GM18868 (cell line): ENCODE measurements at regions not wholly inside any gene's neighbourhood (a gene's known extent, or its start where the extent isn't known, plus 50 kb on each side); places are given as distances from the start of the nearest gene placed in this dataset.

Source experiments
- ATAC-seq: cut with Tn5 transposase; IDR thresholded peaks from one replicate; pipeline ENCODE4 v1.9.1; 2021; ENCODE audit warnings: mild to moderate bottlenecking, moderate library complexity; ENCODE audit not compliant: unreplicated experiment

DNA sequence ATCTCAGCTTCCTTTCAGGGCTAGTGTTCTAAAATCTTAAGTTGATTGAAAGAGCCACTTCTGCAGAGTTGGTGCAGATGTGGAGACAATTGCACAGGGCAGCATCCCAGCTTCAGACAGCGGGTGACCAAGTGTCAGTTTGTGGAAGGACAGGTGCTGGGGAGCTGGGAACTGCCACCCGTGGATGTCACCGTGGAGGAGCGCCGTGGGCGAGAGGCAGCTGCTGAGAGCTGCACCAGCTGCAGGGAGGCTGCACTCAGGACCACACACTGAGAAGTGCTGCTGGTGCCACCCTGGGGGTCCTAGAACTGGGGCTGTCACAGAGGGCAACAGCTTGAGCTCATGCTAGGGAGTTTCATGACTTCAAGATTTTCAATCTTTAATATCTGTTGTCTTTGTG is 543.0 kb upstream of the FZD8 start:
- ATAC-seq: no peak

DNA sequence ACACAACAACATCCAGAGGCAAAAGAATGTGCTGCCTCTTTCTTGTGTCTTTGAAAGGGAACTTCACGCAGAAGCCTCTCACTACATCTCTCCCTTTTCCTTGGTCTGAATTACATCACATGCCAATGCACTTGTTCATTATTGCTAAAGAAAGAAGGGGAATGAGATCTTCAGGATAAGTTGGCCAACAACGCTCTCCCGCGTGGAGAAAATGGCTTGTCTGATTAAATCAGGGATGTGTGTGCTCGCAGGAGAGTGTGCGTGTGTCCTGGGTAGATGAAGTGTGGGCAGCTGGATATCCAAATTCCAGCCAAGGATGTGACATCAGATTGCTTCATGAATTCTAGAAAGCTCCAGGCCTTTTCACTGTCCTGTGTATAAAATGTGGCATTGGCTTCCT is 541.6 kb upstream of the FZD8 start:
- no peak for ATAC-seq

DNA sequence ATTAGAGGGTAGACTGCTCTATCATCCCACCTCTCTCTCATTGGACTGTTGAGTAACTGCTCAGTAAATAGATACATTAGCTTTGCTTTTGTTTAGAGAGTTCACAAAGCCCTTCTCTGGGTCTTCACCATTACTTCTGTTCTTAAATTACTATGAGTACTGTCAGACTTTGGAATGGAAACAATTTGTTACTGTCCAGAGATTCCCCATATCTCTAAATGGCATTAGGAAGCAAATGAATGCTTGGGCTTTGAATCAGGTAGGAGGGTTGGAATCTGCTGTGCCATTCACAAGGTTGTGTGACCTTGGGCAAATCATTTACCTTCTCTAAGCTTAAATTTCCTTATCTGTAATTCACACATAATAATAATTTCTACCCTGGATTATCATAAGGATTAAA is 541.0 kb upstream of the FZD8 start:
- no peak for ATAC-seq

GRCh38 chr10:36182606-36183005 is 540.5 kb upstream of the FZD8 start:
- ATAC-seq: no peak

DNA sequence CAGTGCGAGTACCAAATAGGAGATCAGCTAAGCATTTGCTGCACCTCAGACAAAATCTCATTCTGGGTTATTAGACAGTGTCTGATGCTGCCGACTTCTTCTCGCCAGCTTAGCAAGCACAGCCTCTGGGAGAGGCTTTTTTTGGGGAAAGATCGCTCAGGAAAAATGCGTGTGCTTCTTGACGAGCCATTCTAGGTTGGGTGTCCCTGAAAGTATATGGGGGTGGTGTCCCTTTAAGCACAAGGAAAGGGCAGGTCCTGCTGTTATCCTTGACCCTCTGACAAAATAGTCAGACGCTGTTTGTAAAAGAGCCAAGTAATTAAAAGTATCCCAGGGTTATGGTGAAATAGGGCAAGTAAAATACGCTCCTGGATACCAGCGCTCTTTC is 540.1 kb upstream of the FZD8 start:
- ATAC-seq: no peak

DNA sequence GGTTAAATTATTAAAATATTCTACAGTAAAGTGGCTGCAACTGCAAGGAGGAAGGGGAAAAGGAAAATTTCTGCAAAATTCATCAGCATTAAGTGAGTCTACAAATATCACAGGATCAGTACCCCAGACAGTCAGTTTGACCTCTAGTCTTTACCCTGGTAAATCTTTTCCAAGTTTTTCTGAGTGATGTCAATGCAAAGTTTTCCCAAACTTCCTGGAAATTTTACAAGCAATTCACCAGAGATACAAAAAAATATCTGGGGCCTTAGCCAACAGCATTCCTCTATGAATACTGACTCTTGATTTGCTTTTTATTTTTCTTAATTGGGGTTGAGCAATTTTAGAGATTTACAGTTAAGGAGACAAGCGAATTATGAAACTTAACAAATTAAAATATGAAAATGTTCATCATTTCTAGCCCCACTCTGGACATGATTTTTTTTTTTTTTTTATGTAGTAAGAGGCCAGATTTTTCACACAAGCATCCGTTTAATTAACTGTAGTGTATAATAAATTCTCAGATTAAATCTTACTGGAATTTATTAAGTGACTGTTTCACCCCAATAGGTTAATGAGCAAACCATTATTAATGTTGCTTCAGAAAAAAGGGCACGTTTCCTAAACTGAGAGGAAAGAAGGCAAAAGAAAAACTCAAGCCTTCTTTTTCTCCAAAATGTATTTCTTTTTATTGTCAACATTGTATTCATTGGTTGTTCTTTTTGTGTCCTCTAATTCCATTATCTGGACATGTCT is 539.5 kb upstream of the FZD8 start:
- ATAC-seq: no peak

GRCh38 chr10:36178616-36179015 is 536.5 kb upstream of the FZD8 start:
- ATAC-seq: no peak

GRCh38 chr10:36177071-36177470 is 535.0 kb upstream of the FZD8 start:
- ATAC-seq: no peak

DNA sequence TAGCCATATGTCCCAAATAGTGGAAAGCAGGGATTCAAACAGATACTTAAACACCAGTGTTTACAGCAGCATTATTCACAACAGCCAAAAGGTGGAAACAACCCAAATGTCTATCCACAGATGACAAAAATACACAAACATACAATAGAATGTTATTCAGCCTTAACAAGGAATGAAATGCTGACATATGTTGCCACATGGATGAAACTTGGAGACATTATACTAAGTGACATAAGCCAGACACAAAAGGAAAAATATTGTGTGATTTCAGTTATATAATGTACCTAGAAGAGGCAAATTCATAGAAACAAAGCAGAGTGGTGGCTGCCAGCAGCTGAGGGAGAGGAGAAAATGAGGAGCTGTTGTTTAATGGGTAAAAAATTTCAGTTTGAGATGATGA is 533.9 kb upstream of the FZD8 start:
- no peak for ATAC-seq

DNA sequence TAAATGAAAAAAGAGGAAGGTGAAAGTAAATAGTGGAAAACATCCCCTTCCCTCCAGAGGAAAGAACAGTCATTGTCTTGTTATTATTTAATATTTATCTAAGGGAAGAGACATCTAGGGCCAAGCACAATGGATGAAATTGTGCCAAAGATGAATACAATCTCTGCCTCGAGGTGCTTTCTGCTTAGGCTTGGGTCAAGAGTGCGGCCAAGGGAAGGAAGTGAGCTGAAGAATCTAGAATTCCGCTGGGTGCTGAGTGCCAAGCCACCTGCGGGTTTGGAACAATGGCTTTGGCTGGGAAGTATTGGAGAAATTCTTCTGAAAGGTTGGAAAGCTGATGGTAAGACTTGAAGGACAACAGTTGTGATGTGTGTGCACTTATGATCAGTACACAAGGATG is 531.3 kb upstream of the FZD8 start:
- ATAC-seq: no peak

DNA sequence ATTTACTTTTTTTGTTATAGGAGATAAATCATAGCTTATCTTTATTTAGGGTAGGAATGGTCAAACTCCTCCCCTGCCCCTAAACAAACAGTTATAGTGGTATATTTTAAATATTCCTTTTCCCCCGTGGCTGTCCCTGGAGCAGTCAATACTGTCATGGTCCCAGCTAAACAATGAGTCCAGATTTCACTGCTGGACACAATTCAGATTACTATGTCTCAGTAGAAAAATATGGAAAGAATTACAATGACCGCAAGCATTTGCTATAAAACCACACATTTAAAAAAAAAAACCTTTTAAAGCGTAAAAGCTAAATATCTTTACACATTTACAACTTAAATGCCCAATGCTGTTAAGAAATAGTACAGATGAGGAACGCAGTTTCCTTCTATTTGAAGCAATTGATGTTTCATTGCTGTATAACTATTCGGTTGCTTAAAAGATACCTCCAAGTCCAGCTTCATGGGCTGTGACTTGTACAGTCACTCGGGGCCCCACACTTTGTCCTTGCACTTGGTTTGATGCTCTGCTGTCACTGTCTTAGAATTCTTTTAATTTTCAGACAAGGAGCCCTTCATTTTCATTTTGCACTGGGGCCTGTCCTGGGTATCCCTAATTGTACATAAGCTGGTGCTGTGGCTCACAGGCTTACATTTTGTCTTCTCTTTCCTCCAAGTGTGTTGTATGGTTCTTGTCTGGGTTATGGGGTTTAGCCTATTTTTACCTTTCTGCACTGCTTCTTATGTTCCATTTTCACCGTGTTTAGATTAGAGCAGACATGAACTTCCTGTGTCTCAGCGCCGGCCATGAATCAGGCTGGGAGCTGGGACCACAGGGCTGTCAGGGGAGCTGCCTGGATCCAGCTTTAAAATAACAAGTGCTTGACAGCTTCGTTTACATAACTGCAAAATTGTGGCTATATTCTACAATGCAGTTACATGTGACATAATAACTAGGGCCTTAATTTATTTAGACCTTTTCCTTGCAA is 530.2 kb upstream of the FZD8 start:
- no peak for ATAC-seq

DNA sequence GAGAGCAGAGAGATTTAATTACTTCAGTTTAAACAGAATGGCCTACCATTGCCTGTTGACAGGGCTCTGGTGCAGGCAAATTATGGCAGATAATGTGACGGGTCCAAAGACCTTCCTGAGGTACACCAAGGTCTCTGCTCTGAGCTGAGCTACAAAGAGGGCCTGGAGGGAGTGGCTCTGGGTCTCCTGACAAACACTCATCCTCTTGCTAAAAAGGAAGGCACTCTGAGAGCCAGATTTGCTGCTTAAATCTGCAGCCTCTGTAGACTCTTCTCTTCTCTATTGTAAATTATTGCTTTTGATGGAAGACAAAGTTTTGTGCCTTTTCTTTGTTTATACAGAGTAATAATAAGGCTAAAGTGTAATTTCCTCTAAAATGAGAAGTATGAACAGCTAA is 529.5 kb upstream of the FZD8 start:
- ATAC-seq: no peak

DNA sequence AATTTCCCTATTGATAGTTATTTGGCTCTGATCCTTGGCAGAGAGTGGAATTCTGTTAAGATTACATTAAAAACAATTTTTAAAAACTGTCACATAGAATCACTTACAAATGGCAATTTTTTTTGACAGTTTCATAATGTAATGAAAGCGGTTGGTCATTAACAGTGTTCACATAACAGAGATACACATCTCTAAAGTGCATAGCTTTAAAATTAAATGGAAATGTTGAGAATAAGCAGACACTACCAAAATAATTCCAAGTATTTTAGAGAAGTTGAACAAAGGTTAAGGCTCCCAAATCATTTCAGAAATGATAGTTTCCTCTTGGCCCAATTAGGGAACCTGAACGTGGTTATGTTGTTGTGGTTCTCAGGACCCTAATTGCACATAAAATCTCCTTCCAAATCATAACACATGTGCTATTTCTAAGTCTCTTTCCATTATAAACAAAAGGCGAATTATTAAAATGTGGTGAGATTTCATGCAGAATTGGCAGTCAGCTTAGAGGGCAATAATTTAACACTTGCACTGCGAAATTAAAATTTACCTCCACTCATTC is 528.9 kb upstream of the FZD8 start:
- no peak for ATAC-seq

GRCh38 chr10:36170142-36170719 is 528.1 kb upstream of the FZD8 start:
- no peak for ATAC-seq

DNA sequence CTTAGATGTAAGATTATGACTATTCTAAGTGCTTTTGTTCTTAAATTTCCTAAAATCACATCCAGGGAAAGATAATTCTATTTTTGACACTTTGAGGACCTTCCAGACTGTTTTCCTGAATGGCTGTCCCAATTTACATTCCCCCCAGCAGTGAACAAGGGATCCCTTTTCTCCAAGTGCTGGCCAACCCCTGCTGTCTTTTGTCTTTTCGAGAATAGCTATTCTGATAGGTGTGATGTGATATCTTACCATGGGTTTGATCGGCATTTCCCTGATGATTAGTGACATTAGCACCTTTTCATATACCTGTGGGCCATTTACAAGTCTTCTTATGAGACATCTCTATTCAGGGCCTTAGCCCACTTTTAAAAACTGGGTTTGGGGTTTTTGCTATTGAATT is 526.7 kb upstream of the FZD8 start:
- ATAC-seq: no peak

GRCh38 chr10:36164556-36165504 is 522.7 kb upstream of the FZD8 start:
- no peak for ATAC-seq

- no peak for ATAC-seq
Observed at GRCh38 chr10:36163827-36164226, 521.7 kb upstream of the FZD8 start.

- ATAC-seq: no peak
Observed at GRCh38 chr10:36157486-36157885, 515.4 kb upstream of the FZD8 start.

DNA sequence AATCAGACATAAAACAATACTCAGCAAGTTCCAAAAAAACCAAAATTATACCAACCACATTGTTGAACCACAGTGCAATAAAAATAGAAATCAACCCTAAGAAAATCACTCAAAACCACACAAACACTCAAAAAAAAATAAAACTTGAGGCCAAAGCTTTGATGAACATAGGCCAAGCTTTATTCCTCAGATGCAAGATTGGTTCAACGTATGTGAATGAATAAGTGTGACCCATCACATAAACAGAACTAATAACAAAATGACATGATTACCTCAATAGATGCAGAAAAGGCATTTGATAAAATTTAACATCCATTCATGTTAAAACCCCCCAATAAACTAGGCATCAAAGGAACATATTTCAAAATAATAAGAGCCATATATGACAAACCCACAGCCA is 506.1 kb upstream of the FZD8 start:
- ATAC-seq: no peak

GRCh38 chr10:36147529-36147928 is 505.4 kb upstream of the FZD8 start:
- ATAC-seq: no peak
